Smooth muscle cell (in vitro differentiated cells): ENCODE measurements at regions not wholly inside any gene's neighbourhood (a gene's known extent, or its start where the extent isn't known, plus 50 kb on each side); places are given as distances from the start of the nearest gene placed in this dataset.

Experiments
- DNase-seq: peaks from one replicate; lab custom pipeline; 2025; ENCODE audit not compliant: unreplicated experiment; lab: John Stamatoyannopoulos, UW
- H2AFZ ChIP-seq: fragments of 200-600 bp; sonication (generic); 2 replicates; pipeline ENCODE4 v1.6.0; 2016; ENCODE audit warnings: antibody characterized with exemption, low read depth, mild to moderate bottlenecking
- H3F3A ChIP-seq: fragments of 200-600 bp; sonication (generic); 2 replicates; pipeline ENCODE4 v1.6.0; 2017; ENCODE audit warnings: antibody characterized with exemption, low read depth
- H3K27ac ChIP-seq: fragments of 200-600 bp; sonication (generic); 2 replicates; pipeline ENCODE4 v1.5.1; 2016; ENCODE audit warnings: low read depth, mild to moderate bottlenecking
- H3K27me3 ChIP-seq: fragments of 200-600 bp; sonication (generic); 2 replicates; pipeline ENCODE4 v1.6.1; 2016; ENCODE audit warnings: low read depth, mild to moderate bottlenecking
- H3K36me3 ChIP-seq: fragments of 200-600 bp; sonication (generic); 2 replicates; pipeline ENCODE4 v1.5.1; 2016; ENCODE audit warnings: low read depth
- H3K4me1 ChIP-seq: fragments of 200-600 bp; sonication (generic); 2 replicates; pipeline ENCODE4 v1.5.1; 2016; ENCODE audit warnings: low read depth
- H3K4me2 ChIP-seq: fragments of 200-600 bp; sonication (generic); 2 replicates; pipeline ENCODE4 v1.6.0; 2016; ENCODE audit warnings: mild to moderate bottlenecking
- H3K4me3 ChIP-seq: fragments of 200-600 bp; sonication (generic); 2 replicates; pipeline ENCODE4 v1.5.1; 2016; ENCODE audit warnings: mild to moderate bottlenecking
- H3K79me2 ChIP-seq: fragments of 200-600 bp; sonication (generic); 2 replicates; pipeline ENCODE4 v1.6.0; 2016; ENCODE audit warnings: low read depth, mild to moderate bottlenecking
- H3K9ac ChIP-seq: fragments of 200-600 bp; sonication (generic); 2 replicates; pipeline ENCODE4 v1.6.0; 2016; ENCODE audit warnings: low read depth
- H3K9me3 ChIP-seq: fragments of 200-600 bp; sonication (generic); replicated peaks from 2 replicates; pipeline ENCODE4 v1.5.1; 2016; ENCODE audit warnings: low read depth
- H4K20me1 ChIP-seq: fragments of 200-600 bp; sonication (generic); 2 replicates; pipeline ENCODE4 v1.6.0; 2016; ENCODE audit warnings: low read depth
- WGBS: methylation state at CpG from one replicate; pipeline ENCODE4 v1.1.7; 2016; ENCODE audit warnings: low lambda C conversion rate; 5-methylcytosine and 5-hydroxymethylcytosine counted together
- TF ChIP-seq, protein P1 (sequence below): fragments of 200-600 bp; sonication (generic); IDR thresholded peaks from 2 replicates; pipeline ENCODE4 v1.5.1; 2017; ENCODE audit warnings: borderline replicate concordance, mild to moderate bottlenecking, antibody characterized with exemption; ENCODE audit not compliant: insufficient read depth, poor library complexity, severe bottlenecking

DNA sequence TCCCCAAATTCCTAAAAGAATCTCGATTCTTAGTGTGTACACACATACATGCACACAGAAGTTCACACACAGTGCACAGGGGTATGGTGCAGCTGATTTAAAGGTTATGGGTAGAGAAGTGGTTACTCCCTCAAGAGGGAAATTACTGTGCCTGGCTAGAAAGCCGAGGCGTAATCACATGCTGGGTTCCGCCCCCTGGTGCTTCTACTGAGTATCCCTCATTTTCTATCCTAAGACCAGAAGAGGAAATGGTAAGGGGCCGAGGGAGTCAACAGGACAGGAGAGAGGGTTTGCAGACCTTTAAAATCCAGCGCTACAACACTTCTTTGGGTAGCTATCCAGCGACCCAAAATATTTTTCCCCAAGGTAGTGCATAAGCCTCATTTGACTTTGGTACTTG, 147.3 kb upstream of the TMEM196 start:
- Histone ChIP-seq H3K79me2 (no peaks in the 10 kb centered on the region), H4K20me1 (no peaks in the 10 kb centered on the region), H3K27me3 (no peaks in the 10 kb centered on the region), H3K27ac (no peak overlapping the region), H3K36me3 (no peaks in the 10 kb centered on the region), H3K4me2 (no peak overlapping the region), H3F3A (no peaks in the 10 kb centered on the region), H3K4me1 (no peaks in the 10 kb centered on the region), H3K9me3 (no peaks in the 10 kb centered on the region), H3K4me3 (no peak overlapping the region), H2AFZ (no peak overlapping the region), H3K9ac (no peak overlapping the region)
- 89% methylated on average over 7 of the region's 7 CpGs for WGBS
- no peak for DNase-seq
- TF ChIP-seq, protein P1, sequence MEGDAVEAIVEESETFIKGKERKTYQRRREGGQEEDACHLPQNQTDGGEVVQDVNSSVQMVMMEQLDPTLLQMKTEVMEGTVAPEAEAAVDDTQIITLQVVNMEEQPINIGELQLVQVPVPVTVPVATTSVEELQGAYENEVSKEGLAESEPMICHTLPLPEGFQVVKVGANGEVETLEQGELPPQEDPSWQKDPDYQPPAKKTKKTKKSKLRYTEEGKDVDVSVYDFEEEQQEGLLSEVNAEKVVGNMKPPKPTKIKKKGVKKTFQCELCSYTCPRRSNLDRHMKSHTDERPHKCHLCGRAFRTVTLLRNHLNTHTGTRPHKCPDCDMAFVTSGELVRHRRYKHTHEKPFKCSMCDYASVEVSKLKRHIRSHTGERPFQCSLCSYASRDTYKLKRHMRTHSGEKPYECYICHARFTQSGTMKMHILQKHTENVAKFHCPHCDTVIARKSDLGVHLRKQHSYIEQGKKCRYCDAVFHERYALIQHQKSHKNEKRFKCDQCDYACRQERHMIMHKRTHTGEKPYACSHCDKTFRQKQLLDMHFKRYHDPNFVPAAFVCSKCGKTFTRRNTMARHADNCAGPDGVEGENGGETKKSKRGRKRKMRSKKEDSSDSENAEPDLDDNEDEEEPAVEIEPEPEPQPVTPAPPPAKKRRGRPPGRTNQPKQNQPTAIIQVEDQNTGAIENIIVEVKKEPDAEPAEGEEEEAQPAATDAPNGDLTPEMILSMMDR: no peak

DNA sequence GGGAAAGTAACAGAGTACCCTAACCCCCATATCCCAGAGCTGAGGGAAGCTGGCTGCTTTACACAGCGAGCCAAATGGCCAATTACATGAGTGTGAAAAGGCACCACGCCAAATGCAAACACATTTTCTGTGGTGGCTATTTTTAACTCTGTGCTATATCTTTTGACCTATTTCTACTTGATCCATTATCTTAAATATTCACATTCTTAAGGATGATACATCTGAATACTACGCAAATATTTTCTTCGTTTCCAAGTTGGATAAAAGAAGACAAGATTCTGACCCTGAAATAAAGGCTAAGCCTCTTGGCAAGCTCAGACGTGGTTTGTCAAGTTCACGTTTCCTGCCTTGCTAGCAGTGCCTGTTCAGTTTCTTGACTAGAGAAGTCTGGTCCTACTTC, 146.7 kb upstream of the TMEM196 start:
- Histone ChIP-seq H3F3A (no peaks in the 10 kb centered on the region), H3K9me3 (no peaks in the 10 kb centered on the region), H3K4me1 (no peaks in the 10 kb centered on the region), H2AFZ (no peak overlapping the region), H3K27me3 (no peaks in the 10 kb centered on the region), H3K9ac (no peak overlapping the region), H3K4me3 (no peak overlapping the region), H4K20me1 (no peaks in the 10 kb centered on the region), H3K79me2 (no peaks in the 10 kb centered on the region), H3K27ac (no peak overlapping the region), H3K4me2 (no peak overlapping the region), H3K36me3 (no peaks in the 10 kb centered on the region)
- 88% methylated on average over 6 of the region's 6 CpGs for WGBS
- TF ChIP-seq, protein P1: no peak
- no peak for DNase-seq

DNA sequence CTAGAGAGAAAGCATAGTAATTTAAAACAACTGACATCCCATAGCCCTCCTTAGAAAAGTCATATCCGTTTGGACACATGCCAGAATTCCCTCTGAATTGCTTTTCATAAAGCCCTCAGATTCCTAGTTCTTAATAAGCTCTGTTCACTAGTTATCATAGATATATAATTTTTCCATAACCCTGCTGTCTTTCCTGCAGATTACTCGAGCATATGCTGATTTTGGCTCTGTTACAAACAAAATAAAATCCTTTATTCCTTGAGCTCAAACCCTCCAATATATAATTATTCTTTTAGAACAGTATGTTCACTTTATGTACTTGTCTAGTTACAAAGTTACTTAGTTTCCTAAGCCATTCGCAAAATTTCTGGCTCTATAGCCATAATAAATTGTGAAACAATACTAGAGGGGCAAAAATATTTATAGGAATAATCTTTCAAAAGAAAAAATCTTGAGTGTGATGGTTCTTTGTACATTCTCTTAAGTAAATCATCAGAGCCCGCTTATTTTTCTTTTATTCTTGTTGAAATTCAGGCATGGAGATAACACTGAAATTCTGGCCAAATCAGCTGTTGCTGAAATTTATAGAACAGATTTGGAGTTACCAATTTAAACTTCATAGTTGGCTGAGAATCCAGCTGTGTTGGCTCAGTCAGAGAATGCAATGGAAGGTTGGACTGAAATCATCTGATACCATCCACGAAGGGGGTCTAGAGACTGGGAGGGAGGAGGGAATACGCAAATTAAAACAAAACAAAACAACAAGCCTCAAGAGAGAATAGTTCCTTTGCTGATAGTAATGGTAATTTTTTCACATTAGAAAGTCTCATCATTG, 146.1 kb upstream of the TMEM196 start:
- H3K27me3 ChIP-seq: no peaks in the 10 kb centered on the region
- H3K36me3 ChIP-seq: no peaks in the 10 kb centered on the region
- no peak for DNase-seq
- no peaks in the 10 kb centered on the region for H3K79me2 ChIP-seq
- TF ChIP-seq, protein P1: no peak
- H3K9ac ChIP-seq: no peak overlapping the region
- no peak overlapping the region for H3K4me2 ChIP-seq
- H4K20me1 ChIP-seq: no peaks in the 10 kb centered on the region
- H3K27ac ChIP-seq: no peak overlapping the region
- no peaks in the 10 kb centered on the region for H3F3A ChIP-seq
- WGBS: 85% methylated on average over 6 of the region's 6 CpGs
- H3K9me3 ChIP-seq: no peaks in the 10 kb centered on the region
- H3K4me3 ChIP-seq: no peak overlapping the region
- H2AFZ ChIP-seq: no peak overlapping the region
- no peaks in the 10 kb centered on the region for H3K4me1 ChIP-seq

DNA sequence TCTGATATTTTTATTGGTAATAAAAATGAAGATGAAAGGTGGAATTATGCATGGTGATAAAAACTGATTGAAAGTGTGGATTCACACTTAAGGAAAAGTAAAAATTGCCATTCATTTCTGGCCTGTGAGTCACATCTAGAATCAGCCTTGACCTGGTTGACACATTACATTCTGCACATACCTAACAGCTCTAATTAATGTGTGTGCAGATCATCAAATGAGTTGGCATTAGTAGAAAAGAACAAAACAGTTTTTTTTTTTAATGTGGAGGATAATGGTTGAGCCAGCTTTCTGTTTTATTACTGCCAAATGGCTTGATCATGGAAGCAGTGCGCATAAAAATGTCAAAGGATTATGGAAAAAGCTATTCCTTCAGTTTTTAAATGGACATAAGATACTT, 142.6 kb upstream of the TMEM196 start:
- no peak overlapping the region for H3K9ac ChIP-seq
- no peaks in the 10 kb centered on the region for H3K27me3 ChIP-seq
- DNase-seq: no peak
- H4K20me1 ChIP-seq: no peaks in the 10 kb centered on the region
- WGBS: 96% methylated on average over 1 of the region's 1 CpG
- H3K79me2 ChIP-seq: no peaks in the 10 kb centered on the region
- H3K4me2 ChIP-seq: no peak overlapping the region
- H3F3A ChIP-seq: no peaks in the 10 kb centered on the region
- H3K4me3 ChIP-seq: no peak overlapping the region
- no peaks in the 10 kb centered on the region for H3K4me1 ChIP-seq
- TF ChIP-seq, protein P1: no peak
- H2AFZ ChIP-seq: no peak overlapping the region
- H3K27ac ChIP-seq: no peak overlapping the region
- H3K9me3 ChIP-seq: no peaks in the 10 kb centered on the region
- H3K36me3 ChIP-seq: no peaks in the 10 kb centered on the region
